Breast epithelium (tissue), 3 donors: ENCODE measurements at regions not wholly inside any gene's neighbourhood (a gene's known extent, or its start where the extent isn't known, plus 50 kb on each side); places are given as distances from the start of the nearest gene placed in this dataset.

Experiments used
- POLR2AphosphoS5 ChIP-seq, 3 donors: sonication (generic); formaldehyde crosslinking; IDR thresholded peaks; one replicate each; pipeline ENCODE4 v1.6.1; 2017; ENCODE audit warnings: antibody characterized with exemption in 3 of 3
- TF ChIP-seq, protein P1 (sequence below), 3 donors: fragments of 450-650 bp; IDR thresholded peaks; one replicate each; pipeline ENCODE4 v1.5.1; 2016 to 2017; ENCODE audit warnings: antibody characterized with exemption in 3 of 3, mild to moderate bottlenecking in 3 of 3, moderate library complexity in 3 of 3

DNA sequence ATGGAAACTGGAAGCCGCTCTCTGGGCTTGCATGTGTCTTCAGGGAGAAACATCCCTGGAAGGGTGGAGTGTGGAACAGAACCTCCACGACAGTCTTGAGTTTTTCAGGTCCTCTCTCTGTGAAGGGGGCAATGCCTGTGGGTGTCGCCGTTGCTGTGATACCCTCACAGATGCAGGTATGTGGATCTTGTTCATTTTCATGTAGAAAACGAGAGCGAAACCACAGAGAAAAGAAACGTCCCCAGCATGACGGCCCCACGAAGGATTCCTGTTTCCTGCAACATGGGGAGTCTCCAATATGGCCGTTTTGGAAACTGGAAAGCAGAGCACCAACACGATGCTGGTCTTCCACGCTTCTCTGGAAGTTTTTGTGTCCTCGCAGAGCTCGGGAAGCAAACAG is 187.9 kb downstream of the ALG10 start:
- TF ChIP-seq, protein P1, sequence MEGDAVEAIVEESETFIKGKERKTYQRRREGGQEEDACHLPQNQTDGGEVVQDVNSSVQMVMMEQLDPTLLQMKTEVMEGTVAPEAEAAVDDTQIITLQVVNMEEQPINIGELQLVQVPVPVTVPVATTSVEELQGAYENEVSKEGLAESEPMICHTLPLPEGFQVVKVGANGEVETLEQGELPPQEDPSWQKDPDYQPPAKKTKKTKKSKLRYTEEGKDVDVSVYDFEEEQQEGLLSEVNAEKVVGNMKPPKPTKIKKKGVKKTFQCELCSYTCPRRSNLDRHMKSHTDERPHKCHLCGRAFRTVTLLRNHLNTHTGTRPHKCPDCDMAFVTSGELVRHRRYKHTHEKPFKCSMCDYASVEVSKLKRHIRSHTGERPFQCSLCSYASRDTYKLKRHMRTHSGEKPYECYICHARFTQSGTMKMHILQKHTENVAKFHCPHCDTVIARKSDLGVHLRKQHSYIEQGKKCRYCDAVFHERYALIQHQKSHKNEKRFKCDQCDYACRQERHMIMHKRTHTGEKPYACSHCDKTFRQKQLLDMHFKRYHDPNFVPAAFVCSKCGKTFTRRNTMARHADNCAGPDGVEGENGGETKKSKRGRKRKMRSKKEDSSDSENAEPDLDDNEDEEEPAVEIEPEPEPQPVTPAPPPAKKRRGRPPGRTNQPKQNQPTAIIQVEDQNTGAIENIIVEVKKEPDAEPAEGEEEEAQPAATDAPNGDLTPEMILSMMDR (IDR thresholded peaks at IDR 0.05): no peak
- TF ChIP-seq POLR2AphosphoS5 (IDR thresholded peaks at IDR 0.05): no peak
